ENCODE measurements at regions not wholly inside any gene's neighbourhood (a gene's known extent, or its start where the extent isn't known, plus 50 kb on each side); places are given as distances from the start of the nearest gene placed in this dataset.

DNA sequence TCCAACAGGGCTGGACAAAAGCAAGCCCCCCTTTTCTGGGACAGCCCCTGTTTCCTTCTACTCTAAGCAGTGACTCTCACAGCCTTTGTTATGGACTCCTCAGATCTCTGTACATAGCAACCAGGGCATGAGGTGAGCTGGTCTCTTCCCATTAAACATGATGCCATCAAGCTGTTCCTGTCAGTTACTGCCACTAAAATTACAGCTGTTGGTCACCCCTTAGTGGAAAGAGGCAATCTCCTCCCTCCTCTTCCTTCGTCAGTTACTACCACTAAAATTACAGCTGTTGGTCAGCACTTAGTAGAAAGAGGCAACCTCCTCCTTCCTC, 95.2 kb upstream of the SMIM36 start:
- no peak for TF ChIP-seq POLR2AphosphoS5 (IDR thresholded peaks at IDR 0.05; ENCODE audit: low read depth, low read length)
- no peak for TF ChIP-seq TAF1 (IDR thresholded peaks at IDR 0.05; ENCODE audit: borderline replicate concordance, insufficient read depth, low read length)
- no peak for TF ChIP-seq FOXP2 (optimal IDR thresholded peaks at IDR 0.05; ENCODE audit: borderline replicate concordance, extremely low read depth, extremely low read length, insufficient read depth)
